DMS 273 (cell line): ENCODE measurements at regions not wholly inside any gene's neighbourhood (a gene's known extent, or its start where the extent isn't known, plus 50 kb on each side); places are given as distances from the start of the nearest gene placed in this dataset.

Source experiments
- DNase-seq: peaks from one replicate; lab custom pipeline; 2025; ENCODE audit not compliant: unreplicated experiment; lab: John Stamatoyannopoulos, UW

GRCh38 chr2:37471104-37471503 is 126.7 kb downstream of the QPCT start:
- no peak for DNase-seq

DNA sequence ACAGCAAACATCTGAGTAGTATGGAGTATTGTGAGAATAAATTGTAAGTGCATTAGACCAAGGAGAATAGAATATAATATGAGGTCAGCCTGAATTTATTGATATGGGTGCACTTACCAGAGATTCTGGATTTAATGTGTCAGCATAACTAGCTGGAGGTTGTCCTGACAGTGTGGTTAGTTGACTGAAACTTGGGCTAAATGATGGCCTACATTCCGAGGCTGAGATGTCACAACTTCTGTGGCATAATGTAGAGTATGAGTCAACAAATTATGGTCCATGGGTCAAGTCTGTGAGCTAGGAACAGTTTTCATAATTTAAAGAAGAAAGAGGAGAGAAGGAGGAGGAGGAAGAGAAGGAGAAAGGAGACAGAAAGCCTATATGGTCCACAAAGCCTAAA is 127.6 kb downstream of the QPCT start:
- DNase-seq: no peak

DNA sequence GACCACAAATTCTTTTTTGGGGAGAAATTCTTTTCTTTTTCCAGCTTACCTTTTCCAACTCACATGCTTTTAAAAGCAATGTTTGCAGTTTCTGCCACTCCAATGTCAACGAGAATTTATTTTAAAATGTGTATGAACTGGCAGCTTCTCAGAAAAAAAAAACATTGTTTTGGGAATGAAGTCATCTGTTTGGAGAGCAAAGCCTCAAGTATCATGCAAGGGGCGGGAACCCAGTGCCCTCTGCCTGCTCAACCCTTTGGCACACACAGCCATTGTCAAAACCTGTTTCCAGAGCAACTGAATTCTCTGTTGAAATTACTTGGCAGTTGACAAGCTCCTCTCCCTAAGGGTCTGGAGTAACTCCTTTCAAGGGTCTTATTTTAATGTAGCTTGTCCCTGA is 128.5 kb downstream of the QPCT start:
- no peak for DNase-seq

DNA sequence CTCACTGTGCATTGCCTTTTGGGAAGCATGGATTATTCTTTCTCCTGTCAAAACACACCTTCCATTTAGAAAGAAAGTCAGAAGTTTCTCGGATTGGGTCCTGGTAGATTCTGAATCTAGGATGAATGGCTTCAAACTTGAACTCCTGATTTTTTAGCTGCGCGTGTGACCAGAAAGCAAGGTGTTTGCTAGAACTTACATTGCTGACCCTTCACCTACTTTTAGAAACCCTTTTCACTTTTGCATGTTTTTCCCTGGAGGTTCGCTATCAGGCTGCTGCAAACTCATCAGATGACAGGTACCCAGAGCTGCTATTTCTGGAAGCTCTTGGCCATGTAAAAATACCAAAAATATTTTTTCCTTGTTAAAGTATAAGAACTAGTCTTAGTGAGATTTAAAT is 132.0 kb downstream of the QPCT start:
- no peak for DNase-seq

DNA sequence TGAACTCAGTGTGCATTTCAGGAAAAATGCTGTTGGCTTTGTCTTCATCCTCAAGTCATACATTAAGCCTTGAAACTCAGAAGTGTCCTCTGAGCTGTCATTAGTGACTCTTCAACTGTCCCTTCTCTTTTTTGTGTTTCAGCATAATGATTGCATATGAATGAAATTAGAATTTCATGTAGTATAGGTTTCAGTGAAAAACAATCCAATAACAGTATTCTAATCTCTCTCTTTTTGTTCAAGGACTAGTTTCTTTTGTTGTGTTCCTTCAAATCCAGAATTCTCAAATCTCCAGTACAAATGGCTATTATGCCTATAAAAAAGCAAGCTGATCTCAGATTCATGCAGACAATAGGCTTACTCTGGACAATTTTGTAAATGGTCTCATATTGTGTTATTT is 133.5 kb downstream of the QPCT start:
- no peak for DNase-seq

- no peak for DNase-seq
These were observed 136.8 kb downstream of the QPCT start for GRCh38 chr2:37481244-37481643.

DNA sequence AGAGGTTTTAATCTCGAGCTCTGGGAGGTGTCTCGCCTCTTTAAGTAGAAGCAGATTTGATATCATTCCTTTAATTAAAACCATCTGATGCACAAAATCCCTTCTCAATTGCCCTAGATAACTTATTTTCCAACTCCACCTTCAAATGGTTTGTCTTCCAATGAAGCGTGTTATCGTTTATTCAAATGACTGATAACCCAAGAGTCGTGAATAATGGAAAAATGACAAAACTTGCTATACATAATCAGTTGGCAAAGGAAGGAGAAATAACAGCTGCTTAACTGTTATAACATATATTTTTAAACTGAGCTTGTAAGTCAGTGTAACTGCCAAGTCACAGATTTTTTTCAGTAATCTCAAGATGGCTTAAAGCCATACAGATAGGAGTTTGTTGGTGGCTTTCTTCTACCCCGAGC is 144.6 kb downstream of the QPCT start:
- no peak for DNase-seq

DNA sequence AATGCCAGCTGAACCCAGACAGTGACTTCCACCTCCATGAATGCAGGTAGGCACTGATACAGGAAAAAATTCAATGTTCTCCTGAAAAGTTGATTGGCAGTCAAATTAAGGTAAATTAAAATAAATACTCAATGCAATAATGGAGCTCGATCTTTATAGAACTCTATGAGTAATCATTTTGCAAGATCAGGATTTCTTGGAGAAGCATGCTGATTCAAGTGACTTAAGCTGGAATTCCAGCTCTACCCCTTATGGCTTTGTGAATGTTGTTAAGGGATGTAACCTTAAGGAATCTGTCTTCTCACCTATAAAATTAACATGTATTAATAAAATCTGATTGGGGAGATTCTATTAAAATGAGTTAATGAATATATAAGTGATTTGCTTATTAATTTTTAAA is 145.1 kb downstream of the QPCT start:
- no peak for DNase-seq

DNA sequence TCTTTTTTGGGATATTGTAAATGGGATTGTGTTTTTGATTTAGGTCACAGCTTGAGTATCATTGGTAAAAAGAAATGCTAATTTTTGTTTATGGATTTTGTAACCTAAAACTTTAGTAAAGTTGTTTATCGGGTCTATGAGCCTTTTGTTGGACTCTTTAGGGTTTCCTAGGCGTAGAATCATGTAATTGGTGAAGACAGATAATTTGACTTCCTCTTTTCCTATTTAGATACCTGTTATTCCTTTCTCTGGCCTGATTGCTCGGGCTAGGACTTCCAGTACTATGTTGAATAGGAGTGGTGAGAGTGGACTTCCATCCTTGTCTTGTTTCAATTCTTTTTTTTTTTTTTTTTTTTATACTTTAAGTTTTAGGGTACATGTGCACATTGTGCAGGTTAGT is 149.0 kb downstream of the QPCT start:
- DNase-seq: no peak

DNA sequence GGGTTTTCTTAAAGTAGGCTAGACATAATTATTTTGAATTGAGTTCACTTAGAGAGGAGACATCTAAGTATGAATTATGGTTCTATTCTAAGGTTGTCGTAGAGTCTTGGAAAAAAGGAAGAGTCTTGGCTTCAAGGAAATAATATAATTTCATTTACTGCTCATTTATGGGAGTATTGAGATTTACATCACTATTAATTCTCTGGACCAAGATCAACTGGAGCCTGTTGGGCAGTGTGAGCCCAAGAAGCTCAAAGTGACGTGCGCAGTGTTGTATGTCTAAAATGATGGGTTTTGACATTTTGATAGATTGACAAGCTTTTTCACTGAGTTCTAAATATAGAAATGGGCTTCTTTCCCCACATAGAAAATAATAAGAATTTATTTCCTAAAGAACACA is 154.7 kb downstream of the QPCT start:
- DNase-seq: no peak

DNA sequence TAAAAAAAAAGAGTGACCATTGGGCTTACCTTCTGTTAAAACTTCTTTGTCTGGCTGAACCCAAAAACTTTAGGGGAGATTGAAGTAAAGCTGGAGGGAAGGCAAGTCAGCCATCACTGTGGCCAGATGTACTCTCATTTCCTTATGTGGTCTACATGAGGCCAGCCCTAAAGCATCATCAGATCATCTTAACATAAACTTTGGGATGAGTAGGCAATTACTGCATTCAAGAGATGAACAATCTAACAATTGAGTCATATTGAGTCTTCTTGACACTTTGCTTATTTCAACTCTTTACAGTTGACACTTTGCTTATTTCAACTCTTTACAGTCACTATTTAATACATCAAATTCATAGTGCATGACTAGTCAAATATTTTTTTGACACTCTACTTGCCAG is 155.6 kb downstream of the QPCT start:
- DNase-seq: no peak

GRCh38 chr2:37501113-37501512 is 156.7 kb downstream of the QPCT start:
- DNase-seq: no peak

GRCh38 chr2:37506407-37507050 is 162.1 kb downstream of the QPCT start:
- no peak for DNase-seq

DNA sequence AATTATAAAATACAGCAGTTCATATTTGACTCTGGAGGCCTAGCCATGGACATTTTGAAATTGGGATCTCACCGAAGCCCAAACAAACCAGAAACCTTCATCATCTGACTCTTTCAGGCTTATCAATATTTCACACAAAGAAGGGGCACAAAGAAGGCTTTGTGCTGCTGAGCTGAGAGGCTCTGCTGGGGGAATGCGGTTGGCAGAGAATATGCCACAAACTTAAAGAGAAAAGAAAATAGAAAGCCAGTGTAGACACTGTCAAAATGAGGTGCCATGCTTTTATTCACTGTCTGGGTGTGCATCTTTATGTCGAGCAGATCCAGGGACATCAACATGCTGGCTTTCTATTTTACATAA is 162.6 kb downstream of the QPCT start:
- no peak for DNase-seq

DNA sequence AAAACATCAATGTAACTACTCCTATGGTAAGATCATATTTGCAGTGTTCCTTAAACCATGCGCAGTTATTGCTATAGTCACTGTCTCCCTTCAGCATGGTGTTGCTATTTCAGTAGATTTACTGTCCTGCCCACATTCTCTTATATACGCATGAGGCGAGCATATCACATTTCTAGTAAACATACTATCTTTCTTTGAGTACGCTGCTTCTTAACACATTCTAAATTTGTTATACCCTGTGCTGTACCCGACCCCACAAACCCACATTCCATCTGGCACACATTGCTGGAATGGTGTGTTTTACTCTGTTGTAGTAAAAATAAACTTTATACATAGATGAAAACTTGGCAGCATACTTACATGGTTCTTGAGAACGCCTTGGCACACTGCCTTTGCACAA is 163.3 kb downstream of the QPCT start:
- no peak for DNase-seq

DNA sequence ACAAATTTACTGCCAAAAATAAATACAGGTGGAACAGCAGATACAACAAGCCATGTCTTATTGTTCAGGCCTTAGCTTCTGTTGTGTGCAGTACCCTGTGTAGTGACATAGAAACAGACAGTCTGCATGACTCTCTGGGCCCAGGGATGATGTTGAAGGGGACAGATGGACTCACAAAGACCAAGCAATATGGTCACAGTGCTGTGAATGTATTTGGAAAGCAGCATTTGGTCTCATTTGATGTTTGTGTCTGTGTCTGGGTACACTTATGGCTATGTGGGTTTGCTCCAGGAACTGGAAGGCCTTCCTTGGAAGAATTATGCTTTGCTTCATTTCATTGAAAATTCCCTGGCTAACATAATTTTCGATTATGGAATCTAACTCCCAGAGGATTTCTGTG is 158.5 kb downstream of the CDC42EP3 start:
- peak; percentile 20 for DNase-seq

DNA sequence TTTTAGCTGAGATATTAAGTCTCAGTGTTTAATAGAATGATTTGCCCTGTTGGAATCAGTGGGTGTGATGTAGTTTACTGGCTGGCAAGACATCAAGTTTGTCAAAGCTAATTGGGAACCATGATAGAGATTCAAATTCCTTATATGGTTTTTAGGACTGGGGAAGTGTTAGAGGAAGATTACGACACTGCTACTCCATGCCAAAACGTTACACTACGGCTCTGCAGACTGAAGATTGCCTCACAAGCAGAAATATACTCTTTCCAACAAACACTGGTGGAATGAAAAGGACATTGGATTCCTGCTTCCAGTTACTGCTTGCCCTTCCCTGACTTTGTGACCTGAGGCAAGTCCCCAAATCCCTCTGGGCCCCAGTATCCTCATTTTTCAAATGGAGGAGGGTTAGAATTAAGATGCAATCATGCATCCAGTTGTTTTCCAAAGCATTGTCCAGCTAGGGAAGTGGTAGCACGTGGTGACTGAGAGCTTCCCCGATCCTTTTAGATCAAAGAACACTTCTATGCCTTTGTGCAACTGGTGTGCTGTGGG is 147.6 kb downstream of the CDC42EP3 start:
- peak; percentile 95 for DNase-seq

DNA sequence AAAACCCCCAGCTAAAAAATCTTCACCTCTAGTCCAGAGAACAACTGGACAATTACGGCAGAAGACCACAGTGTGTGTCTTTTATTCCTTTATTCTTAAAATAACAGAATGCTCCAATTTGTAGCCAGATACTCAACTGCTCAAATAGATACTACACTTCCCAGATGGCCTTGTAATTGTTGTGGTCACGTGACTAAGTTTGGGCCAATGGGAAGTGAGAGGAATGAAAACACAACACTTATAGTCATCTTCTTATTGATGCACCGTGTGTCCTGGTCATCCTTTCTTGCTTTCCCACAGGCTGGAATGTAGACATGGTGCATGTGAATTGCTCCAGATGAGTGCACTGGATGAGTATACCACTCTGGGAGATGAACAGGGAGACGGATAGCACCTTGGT is 145.1 kb downstream of the CDC42EP3 start:
- DNase-seq: peak; percentile 28

GRCh38 chr2:37526856-37527255 is 144.6 kb downstream of the CDC42EP3 start:
- DNase-seq: no peak

GRCh38 chr2:37527361-37527760 is 144.1 kb downstream of the CDC42EP3 start:
- DNase-seq: no peak

- DNase-seq: no peak
These were observed 141.5 kb downstream of the CDC42EP3 start for GRCh38 chr2:37529830-37530415.

DNA sequence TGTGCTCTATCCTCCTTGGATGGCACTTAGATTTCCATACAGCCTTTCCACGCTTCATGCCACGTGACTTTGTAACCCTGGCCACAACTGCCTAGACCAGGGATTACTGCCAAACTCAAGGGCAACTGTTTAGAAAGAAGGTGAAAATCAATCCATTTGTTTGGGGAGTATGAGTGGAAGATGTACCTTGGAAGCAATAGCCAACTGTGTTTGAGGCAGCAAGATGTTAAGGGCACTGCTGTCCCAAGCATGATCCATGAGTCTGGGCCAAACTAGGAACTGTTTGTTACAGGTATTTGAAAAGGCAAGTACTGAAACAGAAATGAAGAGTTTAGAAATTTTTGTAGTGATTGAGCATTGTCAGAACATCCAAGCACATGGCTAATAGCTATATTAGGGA is 138.9 kb downstream of the CDC42EP3 start:
- no peak for DNase-seq

- no peak for DNase-seq
These were observed 134.1 kb downstream of the CDC42EP3 start for GRCh38 chr2:37537316-37537715.
